DND-41 (cell line): ENCODE measurements at regions not wholly inside any gene's neighbourhood (a gene's known extent, or its start where the extent isn't known, plus 50 kb on each side); places are given as distances from the start of the nearest gene placed in this dataset.

ENCODE experiments used
- ATAC-seq: fragments of 200-7000 bp; cut with Tn5 transposase; 3 replicates; pipeline ENCODE4 v1.9.1; 2021; ENCODE audit warnings: low read depth; ENCODE audit not compliant: insufficient read depth
- DNase-seq: peaks from one replicate; pipeline ENCODE4 v3.0.0-alpha.2; 2020
- H2AFZ ChIP-seq: 2 replicates; pipeline ENCODE4 v1.6.0; 2012; ENCODE audit warnings: low read depth, low read length
- H3K27ac ChIP-seq: 2 replicates; pipeline ENCODE4 v1.5.1; 2012; ENCODE audit warnings: low read length, inconsistent platforms
- H3K27me3 ChIP-seq: fragments of 200-600 bp; sonication (generic); 2 replicates; pipeline ENCODE4 v1.6.0; 2012; ENCODE audit warnings: low read length, mild to moderate bottlenecking, inconsistent platforms; ENCODE audit not compliant: insufficient read depth, poor library complexity
- H3K36me3 ChIP-seq: 2 replicates; pipeline ENCODE4 v1.5.1; 2012; ENCODE audit warnings: low read length, inconsistent platforms; ENCODE audit not compliant: insufficient read depth
- H3K4me1 ChIP-seq: 2 replicates; pipeline ENCODE4 v1.5.1; 2012; ENCODE audit warnings: mild to moderate bottlenecking, low read length; ENCODE audit not compliant: insufficient read depth
- H3K4me2 ChIP-seq: 2 replicates; pipeline ENCODE4 v1.6.0; 2012; ENCODE audit warnings: mild to moderate bottlenecking, moderate library complexity, low read length, inconsistent platforms; ENCODE audit not compliant: insufficient read depth
- H3K4me3 ChIP-seq, 2 experiments: fragments of 200-600 bp in 1 of 2; shearing (Covaris generic) in 1 of 2; 2 replicates each; pipeline ENCODE4 v1.5.1; 2012 to 2016; ENCODE audit warnings: inconsistent platforms in 2 of 2, low read length in 2 of 2, mild to moderate bottlenecking in 2 of 2, low read depth in 1 of 2, moderate library complexity in 1 of 2
- H3K79me2 ChIP-seq: 2 replicates; pipeline ENCODE4 v1.6.0; 2012; ENCODE audit warnings: low read length, inconsistent platforms; ENCODE audit not compliant: insufficient read depth
- H3K9ac ChIP-seq: 2 replicates; pipeline ENCODE4 v1.6.0; 2012; ENCODE audit warnings: low read depth, mild to moderate bottlenecking, inconsistent platforms, low read length, moderate library complexity
- H3K9me3 ChIP-seq: 2 replicates; pipeline ENCODE4 v1.5.1; 2012; ENCODE audit warnings: low read length, moderate library complexity, mild to moderate bottlenecking, inconsistent platforms; ENCODE audit not compliant: insufficient read depth, severe bottlenecking
- H4K20me1 ChIP-seq: 2 replicates; pipeline ENCODE4 v1.6.0; 2012; ENCODE audit warnings: low read length; ENCODE audit not compliant: insufficient read depth
- CTCF ChIP-seq: IDR thresholded peaks from 2 replicates; pipeline ENCODE4 v1.5.1; 2012; ENCODE audit warnings: borderline replicate concordance, low read length, moderate library complexity, mild to moderate bottlenecking; ENCODE audit not compliant: poor library complexity, severe bottlenecking; ENCODE audit errors: extremely low read depth
- EZH2 ChIP-seq: IDR thresholded peaks from 3 replicates; pipeline ENCODE4 v1.6.1; 2012; ENCODE audit warnings: borderline replicate concordance, low read depth, mild to moderate bottlenecking, moderate library complexity, low read length, inconsistent platforms; ENCODE audit not compliant: severe bottlenecking

- DNase-seq (no peak), ATAC-seq (no peak)
- Histone ChIP-seq H3K9me3 (no peaks in the 10 kb centered on the region), H2AFZ (no peak overlapping the region), H3K4me1 (no peaks in the 10 kb centered on the region), H3K27ac (no peak overlapping the region), H3K4me2 (no peak overlapping the region), H3K27me3 (no peaks in the 10 kb centered on the region), H4K20me1 (no peaks in the 10 kb centered on the region), H3K9ac (no peak overlapping the region), H3K4me3 (no peak overlapping the region), H3K79me2 (no peaks in the 10 kb centered on the region), H3K36me3 (no peaks in the 10 kb centered on the region)
- TF ChIP-seq CTCF (no peak), EZH2 (no peak)
Observed at GRCh38 chr18:8458546-8459215, 150.6 kb upstream of the RAB12 start.

- no peaks in the 10 kb centered on the region for H3K27me3 ChIP-seq
- no peaks in the 10 kb centered on the region for H4K20me1 ChIP-seq
- H3K27ac ChIP-seq = no peak overlapping the region
- H3K4me2 ChIP-seq = no peak overlapping the region
- no peak overlapping the region for H3K9ac ChIP-seq
- H3K79me2 ChIP-seq = no peaks in the 10 kb centered on the region
- no peak for ATAC-seq
- H2AFZ ChIP-seq = no peak overlapping the region
- no peaks in the 10 kb centered on the region for H3K4me1 ChIP-seq
- no peak overlapping the region for H3K4me3 ChIP-seq
- H3K36me3 ChIP-seq = no peaks in the 10 kb centered on the region
- DNase-seq = no peak
- TF ChIP-seq EZH2 (no peak), CTCF (no peak)
- H3K9me3 ChIP-seq = no peaks in the 10 kb centered on the region
Observed at GRCh38 chr18:8460748-8461147, 148.5 kb upstream of the RAB12 start.

GRCh38 chr18:8461544-8461943 is 147.7 kb upstream of the RAB12 start:
- no peak overlapping the region for H3K4me3 ChIP-seq
- no peak overlapping the region for H2AFZ ChIP-seq
- H3K27ac ChIP-seq = no peak overlapping the region

More at GRCh38 chr18:8461544-8461943, 147.7 kb upstream of the RAB12 start:
- no peak overlapping the region for H3K9ac ChIP-seq
- no peaks in the 10 kb centered on the region for H3K27me3 ChIP-seq
- no peaks in the 10 kb centered on the region for H3K79me2 ChIP-seq
- no peaks in the 10 kb centered on the region for H3K9me3 ChIP-seq
- H4K20me1 ChIP-seq = no peaks in the 10 kb centered on the region
- DNase-seq (no peak), ATAC-seq (no peak)
- H3K4me1 ChIP-seq = no peaks in the 10 kb centered on the region
- TF ChIP-seq CTCF (no peak), EZH2 (no peak)
- no peaks in the 10 kb centered on the region for H3K36me3 ChIP-seq
- H3K4me2 ChIP-seq = no peak overlapping the region
